WERI-Rb-1 (cell line): ENCODE measurements at regions not wholly inside any gene's neighbourhood (a gene's known extent, or its start where the extent isn't known, plus 50 kb on each side); places are given as distances from the start of the nearest gene placed in this dataset.

Experiments used
- DNase-seq: peaks from one replicate; pipeline ENCODE4 v3.0.0-alpha.2; 2020
- H3K27ac ChIP-seq: fragments of 250-450 bp; sonication (Bioruptor Pico); 2 replicates; pipeline ENCODE4 v1.5.1; 2020; ENCODE audit warnings: mild to moderate bottlenecking, moderate library complexity
- H3K27me3 ChIP-seq: fragments of 250-450 bp; sonication (Bioruptor Pico); 2 replicates; pipeline ENCODE4 v1.5.1; 2021; ENCODE audit warnings: mild to moderate bottlenecking, low read depth, moderate library complexity; ENCODE audit not compliant: insufficient read depth, severe bottlenecking
- H3K36me3 ChIP-seq: fragments of 250-450 bp; sonication (Bioruptor Pico); 2 replicates; pipeline ENCODE4 v1.5.1; 2020; ENCODE audit warnings: mild to moderate bottlenecking, moderate library complexity
- H3K4me3 ChIP-seq: 2 replicates; pipeline ENCODE4 v1.5.1; 2011; ENCODE audit warnings: low read depth, mild to moderate bottlenecking, control low read depth, low read length
- H3K9me3 ChIP-seq: fragments of 250-450 bp; sonication (Bioruptor Pico); 2 replicates; pipeline ENCODE4 v1.5.1; 2021; ENCODE audit warnings: mild to moderate bottlenecking, moderate library complexity; ENCODE audit not compliant: severe bottlenecking
- CTCF ChIP-seq: IDR thresholded peaks from 2 replicates; pipeline ENCODE4 v1.5.1; 2011; ENCODE audit warnings: low read depth, mild to moderate bottlenecking, control low read depth, inconsistent platforms, low read length

GRCh38 chr12:111163422-111163821 lies 205.5 kb downstream of the PHETA1 start:
- no peaks in the 10 kb centered on the region for H3K36me3 ChIP-seq
- TF ChIP-seq CTCF = no peak
- no peaks in the 10 kb centered on the region for H3K9me3 ChIP-seq
- DNase-seq = no peak
- no peak overlapping the region for H3K27ac ChIP-seq
- no peaks in the 10 kb centered on the region for H3K27me3 ChIP-seq
- no peak overlapping the region for H3K4me3 ChIP-seq

- Histone ChIP-seq H3K9me3 (no peaks in the 10 kb centered on the region), H3K4me3 (no peak overlapping the region), H3K27ac (no peak overlapping the region), H3K36me3 (no peaks in the 10 kb centered on the region), H3K27me3 (no peaks in the 10 kb centered on the region)
- TF ChIP-seq CTCF = no peak
- DNase-seq = no peak
Observed at GRCh38 chr12:111161898-111162297, 207.0 kb downstream of the PHETA1 start.

- Histone ChIP-seq H3K4me3 (no peak overlapping the region), H3K9me3 (no peaks in the 10 kb centered on the region), H3K27ac (no peak overlapping the region), H3K36me3 (no peaks in the 10 kb centered on the region), H3K27me3 (no peaks in the 10 kb centered on the region)
- DNase-seq = no peak
- TF ChIP-seq CTCF = no peak
Observed at GRCh38 chr12:111160350-111161241, 208.3 kb downstream of the PHETA1 start.

- H3K36me3 ChIP-seq = no peaks in the 10 kb centered on the region
- H3K27ac ChIP-seq = no peak overlapping the region
- DNase-seq = no peak
- no peaks in the 10 kb centered on the region for H3K9me3 ChIP-seq
- TF ChIP-seq CTCF = no peak
- no peak overlapping the region for H3K4me3 ChIP-seq
- H3K27me3 ChIP-seq = no peaks in the 10 kb centered on the region
Observed at GRCh38 chr12:111158992-111159391, 209.9 kb downstream of the PHETA1 start.

GRCh38 chr12:111157486-111157885 lies 211.4 kb downstream of the PHETA1 start:
- H3K4me3 ChIP-seq = no peak overlapping the region
- no peaks in the 10 kb centered on the region for H3K9me3 ChIP-seq
- no peaks in the 10 kb centered on the region for H3K36me3 ChIP-seq
- H3K27me3 ChIP-seq = no peaks in the 10 kb centered on the region
- no peak overlapping the region for H3K27ac ChIP-seq
- TF ChIP-seq CTCF = no peak
- no peak for DNase-seq

GRCh38 chr12:111156304-111156703 lies 212.6 kb downstream of the PHETA1 start:
- TF ChIP-seq CTCF = no peak
- Histone ChIP-seq H3K4me3 (no peak overlapping the region), H3K36me3 (no peaks in the 10 kb centered on the region), H3K27me3 (no peaks in the 10 kb centered on the region), H3K9me3 (no peaks in the 10 kb centered on the region), H3K27ac (no peak overlapping the region)
- no peak for DNase-seq
